ENCODE measurements at regions not wholly inside any gene's neighbourhood (a gene's known extent, or its start where the extent isn't known, plus 50 kb on each side); places are given as distances from the start of the nearest gene placed in this dataset.
A peak's percentile ranks its signal among the peaks of the same experiment; 100 is the strongest.

- peak; percentile 57 for DNase-seq (ENCODE audit: low spot score)
Measured at GRCh38 chr10:69716711-69717560, 84.8 kb upstream of the COL13A1 start.

GRCh38 chr10:69718951-69719350 is 82.8 kb upstream of the COL13A1 start:
- DNase-seq (ENCODE audit: low spot score) = no peak

- DNase-seq (ENCODE audit: low spot score) = no peak
Measured at GRCh38 chr10:69721690-69722310, 79.9 kb upstream of the COL13A1 start.

- no peak for DNase-seq (ENCODE audit: low spot score)
Measured at GRCh38 chr10:69723653-69724052, 78.1 kb upstream of the COL13A1 start.

- DNase-seq (ENCODE audit: low spot score) = no peak
Measured at GRCh38 chr10:69726850-69727249, 74.9 kb upstream of the COL13A1 start.

GRCh38 chr10:69728335-69728870 is 73.3 kb upstream of the COL13A1 start:
- DNase-seq (ENCODE audit: low spot score) = no peak

GRCh38 chr10:69729326-69730048 is 72.2 kb upstream of the COL13A1 start:
- no peak for DNase-seq (ENCODE audit: low spot score)

- no peak for DNase-seq (ENCODE audit: low spot score)
Measured at GRCh38 chr10:69730251-69731156, 71.2 kb upstream of the COL13A1 start.

GRCh38 chr10:69731184-69731583 is 70.5 kb upstream of the COL13A1 start:
- no peak for DNase-seq (ENCODE audit: low spot score)

- no peak for DNase-seq (ENCODE audit: low spot score)
Measured at GRCh38 chr10:69731698-69732097, 70.0 kb upstream of the COL13A1 start.

- no peak for DNase-seq (ENCODE audit: low spot score)
Measured at GRCh38 chr10:69732147-69732825, 69.4 kb upstream of the COL13A1 start.

GRCh38 chr10:69732826-69733150 is 68.9 kb upstream of the COL13A1 start:
- DNase-seq (ENCODE audit: low spot score) = no peak

GRCh38 chr10:69733791-69734261 is 67.9 kb upstream of the COL13A1 start:
- no peak for DNase-seq (ENCODE audit: low spot score)

GRCh38 chr10:69734416-69734796 is 67.3 kb upstream of the COL13A1 start:
- no peak for DNase-seq (ENCODE audit: low spot score)

- no peak for DNase-seq (ENCODE audit: low spot score)
Measured at GRCh38 chr10:69734797-69735468, 66.8 kb upstream of the COL13A1 start.

GRCh38 chr10:69736886-69737641 is 64.6 kb upstream of the COL13A1 start:
- no peak for DNase-seq (ENCODE audit: low spot score)

GRCh38 chr10:69738071-69738470 is 63.6 kb upstream of the COL13A1 start:
- no peak for DNase-seq (ENCODE audit: low spot score)

- DNase-seq (ENCODE audit: low spot score) = no peak
Measured at GRCh38 chr10:69738858-69739435, 62.8 kb upstream of the COL13A1 start.

- no peak for DNase-seq (ENCODE audit: low spot score)
Measured at GRCh38 chr10:69739634-69740033, 62.1 kb upstream of the COL13A1 start.

Measured in germinal center (tissue), 1 donor.